ENCODE measurements at regions not wholly inside any gene's neighbourhood (a gene's known extent, or its start where the extent isn't known, plus 50 kb on each side); places are given as distances from the start of the nearest gene placed in this dataset.

DNA sequence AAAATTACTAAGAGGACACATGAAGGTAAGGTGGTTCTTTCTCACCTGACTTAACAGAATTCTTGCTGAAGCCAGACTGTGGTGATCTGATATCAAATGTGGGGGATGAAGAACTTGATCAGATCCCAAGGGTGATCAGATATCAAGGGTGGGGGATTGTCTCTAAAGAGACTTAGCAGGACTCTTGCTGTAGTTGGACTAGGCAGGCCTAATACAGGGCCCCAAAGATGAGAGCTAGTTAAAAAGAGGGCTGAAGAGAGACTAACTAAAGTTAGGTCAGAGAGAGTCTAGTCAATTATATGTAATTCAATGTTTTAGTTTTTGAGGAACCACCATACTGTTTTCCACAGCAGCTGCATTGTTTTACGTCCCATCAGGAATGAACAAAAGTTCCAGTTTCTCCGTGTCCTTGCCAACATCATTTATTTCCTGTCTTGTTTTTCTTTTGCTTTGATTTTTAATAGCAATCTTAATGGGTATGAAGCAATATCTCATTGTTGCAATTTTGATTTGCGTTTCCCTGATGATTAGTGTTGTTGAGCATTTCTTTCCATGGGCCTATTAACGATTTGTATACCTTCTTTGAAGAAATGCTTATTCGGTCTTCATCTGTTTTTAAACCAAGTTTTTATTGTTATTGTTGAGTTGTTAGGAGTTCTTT is 77.6 kb upstream of the ALDH1A1 start:
- Histone ChIP-seq H3K27ac (no peak overlapping the region), H3F3A (ENCODE audit: insufficient read depth, low read depth) (no peaks in the 10 kb centered on the region), H4K20me1 (ENCODE audit: insufficient read depth) (no peaks in the 10 kb centered on the region), H3K27me3 (ENCODE audit: insufficient read depth, low read depth) (no peaks in the 10 kb centered on the region), H3K4me1 (replicated peaks; ENCODE audit: insufficient read depth) (no peaks in the 10 kb centered on the region), H3K9me3 (ENCODE audit: insufficient read depth, low read depth) (no peaks in the 10 kb centered on the region), H3K36me3 (ENCODE audit: low read depth) (no peaks in the 10 kb centered on the region), H2AFZ (no peak overlapping the region), H3K4me3 (no peak overlapping the region), H3K79me2 (ENCODE audit: low read depth) (no peaks in the 10 kb centered on the region), H3K4me2 (no peak overlapping the region), H3K9me2 (ENCODE audit: insufficient read depth) (no peaks in the 10 kb centered on the region)
- ChIA-PET POLR2A (ENCODE audit: unreplicated experiment) (no interaction called here), CTCF (no interaction called here)
- no peak for DNase-seq
- no TSS peak for BruUV-seq (replicated peaks)
- intact Hi-C loops (cut with micrococcal nuclease; ENCODE audit: unreplicated experiment): no loop called here
- TF ChIP-seq, protein P1, sequence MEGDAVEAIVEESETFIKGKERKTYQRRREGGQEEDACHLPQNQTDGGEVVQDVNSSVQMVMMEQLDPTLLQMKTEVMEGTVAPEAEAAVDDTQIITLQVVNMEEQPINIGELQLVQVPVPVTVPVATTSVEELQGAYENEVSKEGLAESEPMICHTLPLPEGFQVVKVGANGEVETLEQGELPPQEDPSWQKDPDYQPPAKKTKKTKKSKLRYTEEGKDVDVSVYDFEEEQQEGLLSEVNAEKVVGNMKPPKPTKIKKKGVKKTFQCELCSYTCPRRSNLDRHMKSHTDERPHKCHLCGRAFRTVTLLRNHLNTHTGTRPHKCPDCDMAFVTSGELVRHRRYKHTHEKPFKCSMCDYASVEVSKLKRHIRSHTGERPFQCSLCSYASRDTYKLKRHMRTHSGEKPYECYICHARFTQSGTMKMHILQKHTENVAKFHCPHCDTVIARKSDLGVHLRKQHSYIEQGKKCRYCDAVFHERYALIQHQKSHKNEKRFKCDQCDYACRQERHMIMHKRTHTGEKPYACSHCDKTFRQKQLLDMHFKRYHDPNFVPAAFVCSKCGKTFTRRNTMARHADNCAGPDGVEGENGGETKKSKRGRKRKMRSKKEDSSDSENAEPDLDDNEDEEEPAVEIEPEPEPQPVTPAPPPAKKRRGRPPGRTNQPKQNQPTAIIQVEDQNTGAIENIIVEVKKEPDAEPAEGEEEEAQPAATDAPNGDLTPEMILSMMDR (conservative IDR thresholded peaks at IDR 0.05): no peak
- no peak for TF ChIP-seq EZH2 (IDR thresholded peaks at IDR 0.05; ENCODE audit: low read depth)

DNA sequence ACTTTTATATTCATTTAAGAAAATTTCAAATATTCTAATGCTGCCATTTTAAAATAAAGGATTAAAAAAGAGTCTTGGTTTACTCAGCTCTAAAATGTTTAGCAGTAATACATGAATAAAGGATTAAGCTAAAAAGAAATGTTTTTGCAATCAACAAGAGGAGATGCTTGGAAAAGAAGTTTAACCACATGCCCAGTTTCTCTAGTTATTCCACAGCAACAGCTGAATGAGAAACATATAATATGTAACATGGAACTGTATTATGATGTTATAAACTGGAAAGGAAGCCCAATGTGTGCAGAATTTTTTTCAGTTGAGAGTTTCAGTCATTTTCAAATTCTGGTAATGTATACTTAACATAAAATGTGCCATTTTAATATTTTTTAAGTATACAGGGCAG is 76.5 kb upstream of the ALDH1A1 start:
- H3K27me3 ChIP-seq (ENCODE audit: insufficient read depth, low read depth): no peaks in the 10 kb centered on the region
- POLR2A ChIA-PET (ENCODE audit: unreplicated experiment): no interaction called here
- DNase-seq: no peak
- H3K27ac ChIP-seq: no peak overlapping the region
- H3K4me3 ChIP-seq: no peak overlapping the region
- no peaks in the 10 kb centered on the region for H3K4me1 ChIP-seq (replicated peaks; ENCODE audit: insufficient read depth)
- no peaks in the 10 kb centered on the region for H3K9me3 ChIP-seq (ENCODE audit: insufficient read depth, low read depth)
- TF ChIP-seq, protein P1 (conservative IDR thresholded peaks at IDR 0.05): no peak
- no peak for TF ChIP-seq EZH2 (IDR thresholded peaks at IDR 0.05; ENCODE audit: low read depth)
- no peaks in the 10 kb centered on the region for H3K79me2 ChIP-seq (ENCODE audit: low read depth)
- no TSS peak for BruUV-seq (replicated peaks)
- no peak overlapping the region for H3K4me2 ChIP-seq
- CTCF ChIA-PET: no interaction called here
- H3K9me2 ChIP-seq (ENCODE audit: insufficient read depth): no peaks in the 10 kb centered on the region
- no peaks in the 10 kb centered on the region for H4K20me1 ChIP-seq (ENCODE audit: insufficient read depth)
- no peak overlapping the region for H2AFZ ChIP-seq
- no peaks in the 10 kb centered on the region for H3F3A ChIP-seq (ENCODE audit: insufficient read depth, low read depth)
- intact Hi-C loops (cut with micrococcal nuclease; ENCODE audit: unreplicated experiment): no loop called here
- no peaks in the 10 kb centered on the region for H3K36me3 ChIP-seq (ENCODE audit: low read depth)

DNA sequence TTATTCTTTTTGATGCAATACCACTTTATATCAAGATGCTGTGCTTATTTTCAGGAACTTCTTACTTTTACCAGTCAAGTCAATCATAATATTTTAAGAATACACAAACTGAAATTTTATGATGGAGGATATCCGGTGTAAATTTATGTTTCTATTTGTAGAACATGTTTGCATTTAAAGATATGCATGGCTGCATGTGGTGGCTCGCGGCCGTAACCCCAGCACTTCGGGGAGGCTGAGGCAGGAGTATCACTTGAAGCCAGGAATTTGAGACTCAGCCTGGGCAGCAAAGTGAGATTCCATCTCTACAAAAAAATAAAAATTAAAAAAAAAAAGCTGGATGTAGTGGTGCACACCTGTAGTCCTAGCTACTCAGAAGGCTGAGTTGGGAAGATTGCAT is 73.5 kb upstream of the ALDH1A1 start:
- H3K27me3 ChIP-seq (ENCODE audit: insufficient read depth, low read depth): no peaks in the 10 kb centered on the region
- H3F3A ChIP-seq (ENCODE audit: insufficient read depth, low read depth): no peaks in the 10 kb centered on the region
- intact Hi-C loops (cut with micrococcal nuclease; ENCODE audit: unreplicated experiment): no loop called here
- POLR2A ChIA-PET (ENCODE audit: unreplicated experiment): interaction anchor here (0.7 kb wide), 1 partner anchor 11 kb away, joined by 11 read pairs; no protein-coding TSS in a partner anchor
- no peak overlapping the region for H3K4me3 ChIP-seq
- no peaks in the 10 kb centered on the region for H3K9me3 ChIP-seq (ENCODE audit: insufficient read depth, low read depth)
- no peaks in the 10 kb centered on the region for H3K4me1 ChIP-seq (replicated peaks; ENCODE audit: insufficient read depth)
- H3K79me2 ChIP-seq (ENCODE audit: low read depth): no peaks in the 10 kb centered on the region
- H3K36me3 ChIP-seq (ENCODE audit: low read depth): no peaks in the 10 kb centered on the region
- no peaks in the 10 kb centered on the region for H3K9me2 ChIP-seq (ENCODE audit: insufficient read depth)
- BruUV-seq (replicated peaks): no TSS peak
- no peak for DNase-seq
- no peak overlapping the region for H3K27ac ChIP-seq
- CTCF ChIA-PET: interaction anchor here (0.6 kb wide), 1 partner anchor 1127 kb away, joined by 3 read pairs; no protein-coding TSS in a partner anchor
- TF ChIP-seq, protein P1 (conservative IDR thresholded peaks at IDR 0.05): no peak
- no peak for TF ChIP-seq EZH2 (IDR thresholded peaks at IDR 0.05; ENCODE audit: low read depth)
- H2AFZ ChIP-seq: no peak overlapping the region
- no peaks in the 10 kb centered on the region for H4K20me1 ChIP-seq (ENCODE audit: insufficient read depth)
- H3K4me2 ChIP-seq: no peak overlapping the region
